Endothelial cell of umbilical vein (primary cell): ENCODE measurements at regions not wholly inside any gene's neighbourhood (a gene's known extent, or its start where the extent isn't known, plus 50 kb on each side); places are given as distances from the start of the nearest gene placed in this dataset.

ENCODE experiments used
- BruUV-seq: library from RNA; stranded (reverse); fragments of 400-500 nt; replicated peaks from 2 replicates; lab custom pipeline; 2021; lab: Mats Ljungman, UMichigan
- CTCF ChIA-PET: fragments of 300-600, 350-600 bp; sonication (Branson Sonifier 250); formaldehyde crosslinking; loops from one replicate; lab custom pipeline; 2021; ENCODE audit warnings: antibody characterized with exemption, inconsistent platforms; lab: Charles Lee
- POLR2A ChIA-PET: fragments of 300-600, 350-600 bp; sonication (Branson Sonifier 250); formaldehyde crosslinking; loops from one replicate; lab custom pipeline; 2021; ENCODE audit warnings: antibody characterized with exemption, inconsistent platforms; lab: Charles Lee
- DNase-seq: peaks from one replicate; pipeline ENCODE4 v3.0.0-alpha.2; 2011; ENCODE audit warnings: low read depth, low spot score
- FAIRE-seq: peaks from 2 replicates; lab custom pipeline; 2011; peaks lifted over from hg19 to GRCh38; lab: Jason Lieb, UNC
- H2AFZ ChIP-seq: 2 replicates; pipeline ENCODE4 v1.6.0; 2012; ENCODE audit warnings: low read depth, low read length, control low read depth, inconsistent platforms
- H3K27ac ChIP-seq: 2 replicates; pipeline ENCODE4 v1.5.1; 2011; ENCODE audit warnings: low read depth, mild to moderate bottlenecking, control low read depth, low read length, moderate library complexity; ENCODE audit not compliant: insufficient read depth
- H3K27me3 ChIP-seq, 2 experiments: 2 replicates each; pipeline versions ENCODE4 v1.6.0 to v1.6.1; 2011; ENCODE audit warnings: low read length in 2 of 2, mixed read lengths in 1 of 2; ENCODE audit not compliant: control insufficient read depth in 2 of 2, insufficient read depth in 2 of 2
- H3K36me3 ChIP-seq, 2 experiments: 2 replicates in 1 of 2; 3 replicates in 1 of 2; pipeline ENCODE4 v1.5.1; 2011; ENCODE audit warnings: low read length in 2 of 2, mild to moderate bottlenecking in 1 of 2, moderate library complexity in 1 of 2; ENCODE audit not compliant: control insufficient read depth in 2 of 2, insufficient read depth in 2 of 2; ENCODE audit errors: extremely low read depth in 1 of 2
- H3K4me1 ChIP-seq: 3 replicates; pipeline ENCODE4 v1.5.1; 2011; ENCODE audit warnings: mild to moderate bottlenecking, low read length; ENCODE audit not compliant: control insufficient read depth, insufficient read depth; ENCODE audit errors: extremely low read depth
- H3K4me2 ChIP-seq: 2 replicates; pipeline ENCODE4 v1.6.1; 2011; ENCODE audit warnings: low read length, control low read depth, mixed read lengths; ENCODE audit not compliant: insufficient read depth
- H3K4me3 ChIP-seq, 3 experiments: fragments of 200-600 bp in 1 of 3; sonication (generic), shearing (Covaris generic) in 1 of 3; replicated peaks in 1 of 3; 2 replicates each; pipeline ENCODE4 v1.5.1; 2011 to 2016; ENCODE audit warnings: control low read depth in 3 of 3, low read length in 3 of 3, mild to moderate bottlenecking in 2 of 3, inconsistent platforms in 1 of 3, low read depth in 1 of 3, moderate library complexity in 1 of 3; ENCODE audit not compliant: insufficient read depth in 1 of 3
- H3K79me2 ChIP-seq: 2 replicates; pipeline ENCODE4 v1.6.0; 2012; ENCODE audit warnings: low read length, inconsistent platforms; ENCODE audit not compliant: control insufficient read depth, insufficient read depth
- H3K9ac ChIP-seq: replicated peaks from 2 replicates; pipeline ENCODE3; 2011; ENCODE audit warnings: low read length, control low read depth; ENCODE audit not compliant: insufficient read depth; ENCODE audit errors: extremely low read depth
- H3K9me1 ChIP-seq: replicated peaks from 3 replicates; pipeline ENCODE4 v1.6.0; 2011; ENCODE audit warnings: mild to moderate bottlenecking, low read length; ENCODE audit not compliant: control insufficient read depth, insufficient read depth; ENCODE audit errors: extremely low read depth
- H3K9me3 ChIP-seq: replicated peaks from 2 replicates; pipeline ENCODE4 v1.5.1; 2012; ENCODE audit warnings: low read length, inconsistent platforms; ENCODE audit not compliant: control insufficient read depth, insufficient read depth
- H4K20me1 ChIP-seq: replicated peaks from 2 replicates; pipeline ENCODE3; 2011; ENCODE audit warnings: mild to moderate bottlenecking, low read length; ENCODE audit not compliant: control insufficient read depth, insufficient read depth; ENCODE audit errors: extremely low read depth
- EZH2 ChIP-seq: IDR thresholded peaks from 2 replicates; pipeline ENCODE4 v1.6.1; 2012; ENCODE audit warnings: borderline replicate concordance, low read depth, mild to moderate bottlenecking, moderate library complexity, low read length, inconsistent platforms; ENCODE audit not compliant: severe bottlenecking
- FOS ChIP-seq: IDR thresholded peaks from 2 replicates; pipeline ENCODE4 v1.6.1; 2011; ENCODE audit warnings: mild to moderate bottlenecking, low read length, moderate library complexity, borderline replicate concordance; ENCODE audit not compliant: insufficient read depth
- GATA2 ChIP-seq: IDR thresholded peaks from 2 replicates; pipeline ENCODE4 v1.7.0; 2011; ENCODE audit warnings: low read depth, mild to moderate bottlenecking, moderate library complexity, mixed read lengths, low read length; ENCODE audit not compliant: insufficient read length, insufficient read depth
- JUN ChIP-seq: IDR thresholded peaks from 2 replicates; pipeline ENCODE4 v1.6.1; 2011; ENCODE audit warnings: borderline replicate concordance, low read depth; ENCODE audit not compliant: insufficient read length, insufficient read depth
- MYC ChIP-seq: IDR thresholded peaks from one replicate; pipeline ENCODE4 v1.6.1; 2011; ENCODE audit warnings: mild to moderate bottlenecking, low read depth, low read length
- POLR2A ChIP-seq: IDR thresholded peaks from 2 replicates; pipeline ENCODE4 v1.6.1; 2012; ENCODE audit warnings: low read depth, mild to moderate bottlenecking, control low read depth, low read length
- POLR2AphosphoS5 ChIP-seq: IDR thresholded peaks from 2 replicates; pipeline ENCODE4 v1.6.1; 2012; ENCODE audit warnings: low read depth, mild to moderate bottlenecking, control low read depth, low read length, moderate library complexity; ENCODE audit not compliant: insufficient read depth
- dilution Hi-C: fragments of 300-500 bp; cut with MboI; formaldehyde crosslinking; loops from one replicate; pipeline ENCODE4 v1.15.0; 2019; ENCODE audit warnings: low sequenced_read_pairs; ENCODE audit not compliant: extremely low pct_ligation_motif_present
- intact Hi-C: fragments of 100-400 bp; cut with micrococcal nuclease; formaldehyde crosslinking; loops from one replicate; pipeline ENCODE4 v1.10.0; 2022
- TF ChIP-seq, protein P1 (sequence below), 2 donors: IDR thresholded peaks; 1 replicate in 1 of 2; 2 replicates in 1 of 2; pipeline ENCODE4 v1.5.1; 2011; ENCODE audit warnings: low read length in 2 of 2, mild to moderate bottlenecking in 2 of 2, moderate library complexity in 2 of 2, control low read depth in 1 of 2, inconsistent platforms in 1 of 2, low read depth in 1 of 2; ENCODE audit not compliant: insufficient read depth in 1 of 2; ENCODE audit errors: extremely low read depth in 1 of 2
- TF ChIP-seq, protein P2 (sequence below): IDR thresholded peaks from 2 replicates; pipeline ENCODE4 v1.6.1; 2011; ENCODE audit not compliant: insufficient read depth, insufficient read length

DNA sequence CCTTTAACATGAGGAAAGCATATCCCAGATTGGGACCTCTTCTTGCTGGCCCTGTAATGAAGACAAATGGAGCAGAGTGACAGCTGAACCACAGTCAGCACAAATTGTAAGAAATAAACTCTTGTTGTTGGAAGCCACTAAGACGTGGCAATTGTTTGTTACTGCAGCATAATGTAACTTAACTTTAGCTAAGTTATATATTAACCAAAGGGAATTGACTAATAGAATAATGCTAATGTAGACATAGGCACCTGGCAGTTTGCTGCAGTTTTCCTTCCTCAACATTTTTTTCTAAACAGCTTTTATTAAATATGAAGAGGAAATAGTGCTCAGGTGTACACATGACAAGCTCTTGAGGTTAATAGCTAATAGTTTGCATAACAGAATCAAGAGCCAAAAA is 300.7 kb upstream of the SLC30A5 start:
- CTCF ChIA-PET: no interaction called here
- Histone ChIP-seq H3K4me2 (no peak overlapping the region), H4K20me1 (no peaks in the 10 kb centered on the region), H3K4me3 (no peak overlapping the region), H3K27ac (no peak overlapping the region), H3K27me3 (no peaks in the 10 kb centered on the region), H3K79me2 (no peaks in the 10 kb centered on the region), H2AFZ (no peak overlapping the region), H3K9me1 (no peaks in the 10 kb centered on the region), H3K36me3 (no peaks in the 10 kb centered on the region), H3K9me3 (no peaks in the 10 kb centered on the region), H3K9ac (no peak overlapping the region), H3K4me1 (no peaks in the 10 kb centered on the region)
- no peak for DNase-seq
- BruUV-seq: no TSS peak
- POLR2A ChIA-PET: no interaction called here
- FAIRE-seq: no peak
- dilution Hi-C loops (no loop called here), intact Hi-C loops (no loop called here)
- TF ChIP-seq, protein P1, sequence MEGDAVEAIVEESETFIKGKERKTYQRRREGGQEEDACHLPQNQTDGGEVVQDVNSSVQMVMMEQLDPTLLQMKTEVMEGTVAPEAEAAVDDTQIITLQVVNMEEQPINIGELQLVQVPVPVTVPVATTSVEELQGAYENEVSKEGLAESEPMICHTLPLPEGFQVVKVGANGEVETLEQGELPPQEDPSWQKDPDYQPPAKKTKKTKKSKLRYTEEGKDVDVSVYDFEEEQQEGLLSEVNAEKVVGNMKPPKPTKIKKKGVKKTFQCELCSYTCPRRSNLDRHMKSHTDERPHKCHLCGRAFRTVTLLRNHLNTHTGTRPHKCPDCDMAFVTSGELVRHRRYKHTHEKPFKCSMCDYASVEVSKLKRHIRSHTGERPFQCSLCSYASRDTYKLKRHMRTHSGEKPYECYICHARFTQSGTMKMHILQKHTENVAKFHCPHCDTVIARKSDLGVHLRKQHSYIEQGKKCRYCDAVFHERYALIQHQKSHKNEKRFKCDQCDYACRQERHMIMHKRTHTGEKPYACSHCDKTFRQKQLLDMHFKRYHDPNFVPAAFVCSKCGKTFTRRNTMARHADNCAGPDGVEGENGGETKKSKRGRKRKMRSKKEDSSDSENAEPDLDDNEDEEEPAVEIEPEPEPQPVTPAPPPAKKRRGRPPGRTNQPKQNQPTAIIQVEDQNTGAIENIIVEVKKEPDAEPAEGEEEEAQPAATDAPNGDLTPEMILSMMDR (IDR thresholded peaks at IDR 0.05; ENCODE audit: extremely low read depth in 1 of 2, insufficient read depth in 1 of 2, low read depth in 1 of 2, low read length in 2 of 2): no peak
- no peak for TF ChIP-seq POLR2AphosphoS5
- TF ChIP-seq JUN: no peak
- TF ChIP-seq FOS: no peak
- no peak for TF ChIP-seq POLR2A
- no peak for TF ChIP-seq GATA2
- TF ChIP-seq EZH2: no peak
- TF ChIP-seq, protein P2, sequence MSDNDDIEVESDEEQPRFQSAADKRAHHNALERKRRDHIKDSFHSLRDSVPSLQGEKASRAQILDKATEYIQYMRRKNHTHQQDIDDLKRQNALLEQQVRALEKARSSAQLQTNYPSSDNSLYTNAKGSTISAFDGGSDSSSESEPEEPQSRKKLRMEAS: no peak
- TF ChIP-seq MYC: no peak
